ENCODE measurements at regions not wholly inside any gene's neighbourhood (a gene's known extent, or its start where the extent isn't known, plus 50 kb on each side); places are given as distances from the start of the nearest gene placed in this dataset.

DNA sequence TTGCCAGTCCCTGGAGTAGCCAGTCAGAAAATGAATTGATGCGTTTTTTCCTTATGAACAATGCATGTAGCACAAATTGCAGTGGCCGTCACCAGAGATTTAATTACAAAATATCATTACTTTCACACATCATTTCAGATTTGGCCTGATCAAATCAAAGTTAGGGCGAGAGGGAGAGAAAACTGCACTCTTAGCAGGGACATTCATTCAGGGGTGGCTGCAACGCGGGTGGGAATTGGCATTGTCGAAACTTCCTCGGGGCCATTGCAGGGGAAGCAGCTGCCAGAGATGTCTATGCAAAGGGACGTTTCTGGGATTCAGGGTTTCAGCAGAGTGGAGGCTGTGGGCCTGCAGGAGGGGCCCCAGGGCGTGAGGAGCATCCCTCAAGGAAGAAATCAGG is 76.5 kb upstream of the TOP1 start:
- no peak overlapping the region for H2AFZ ChIP-seq (ENCODE audit: low read depth)
- no peaks in the 10 kb centered on the region for H3K27me3 ChIP-seq (ENCODE audit: insufficient read depth, low read depth)
- no peaks in the 10 kb centered on the region for H3K4me1 ChIP-seq (ENCODE audit: low read depth, poor library complexity, severe bottlenecking)
- no peak overlapping the region for H3K4me2 ChIP-seq
- H3K79me2 ChIP-seq (ENCODE audit: insufficient read depth, low read depth): no peaks in the 10 kb centered on the region
- no peaks in the 10 kb centered on the region for H3K36me3 ChIP-seq (ENCODE audit: insufficient read depth)
- no peaks in the 10 kb centered on the region for H4K20me1 ChIP-seq (ENCODE audit: insufficient read depth)
- TF ChIP-seq, protein P1, sequence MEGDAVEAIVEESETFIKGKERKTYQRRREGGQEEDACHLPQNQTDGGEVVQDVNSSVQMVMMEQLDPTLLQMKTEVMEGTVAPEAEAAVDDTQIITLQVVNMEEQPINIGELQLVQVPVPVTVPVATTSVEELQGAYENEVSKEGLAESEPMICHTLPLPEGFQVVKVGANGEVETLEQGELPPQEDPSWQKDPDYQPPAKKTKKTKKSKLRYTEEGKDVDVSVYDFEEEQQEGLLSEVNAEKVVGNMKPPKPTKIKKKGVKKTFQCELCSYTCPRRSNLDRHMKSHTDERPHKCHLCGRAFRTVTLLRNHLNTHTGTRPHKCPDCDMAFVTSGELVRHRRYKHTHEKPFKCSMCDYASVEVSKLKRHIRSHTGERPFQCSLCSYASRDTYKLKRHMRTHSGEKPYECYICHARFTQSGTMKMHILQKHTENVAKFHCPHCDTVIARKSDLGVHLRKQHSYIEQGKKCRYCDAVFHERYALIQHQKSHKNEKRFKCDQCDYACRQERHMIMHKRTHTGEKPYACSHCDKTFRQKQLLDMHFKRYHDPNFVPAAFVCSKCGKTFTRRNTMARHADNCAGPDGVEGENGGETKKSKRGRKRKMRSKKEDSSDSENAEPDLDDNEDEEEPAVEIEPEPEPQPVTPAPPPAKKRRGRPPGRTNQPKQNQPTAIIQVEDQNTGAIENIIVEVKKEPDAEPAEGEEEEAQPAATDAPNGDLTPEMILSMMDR (conservative IDR thresholded peaks at IDR 0.05; ENCODE audit: low read depth, low read length): no peak
- no peak overlapping the region for H3K9ac ChIP-seq
- no peak overlapping the region for H3K27ac ChIP-seq
- no peak overlapping the region for H3K4me3 ChIP-seq (IDR thresholded peaks at IDR 0.05; ENCODE audit: insufficient read depth, low read depth, low read length)

DNA sequence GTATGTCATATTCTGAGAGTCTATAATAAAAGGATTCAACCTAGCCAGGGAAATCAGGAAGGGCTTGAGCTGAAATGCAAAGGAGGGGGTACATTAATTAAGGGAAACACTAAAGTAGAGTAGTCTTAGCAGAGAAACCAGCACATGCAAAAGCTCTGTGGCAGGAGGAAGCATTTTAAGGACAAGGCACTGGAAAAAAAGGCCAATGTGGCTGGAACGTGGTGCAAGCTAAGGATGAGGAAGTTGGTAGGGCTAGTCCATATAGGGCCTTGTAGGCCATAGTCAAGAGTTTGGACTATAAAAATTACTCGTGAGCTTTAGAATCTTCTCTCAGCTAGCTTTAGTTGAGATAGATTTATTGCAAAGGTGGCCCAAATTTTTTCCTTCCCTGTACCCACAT is 75.2 kb upstream of the TOP1 start:
- no peaks in the 10 kb centered on the region for H3K36me3 ChIP-seq (ENCODE audit: insufficient read depth)
- H4K20me1 ChIP-seq (ENCODE audit: insufficient read depth): no peaks in the 10 kb centered on the region
- H3K27me3 ChIP-seq (ENCODE audit: insufficient read depth, low read depth): no peaks in the 10 kb centered on the region
- TF ChIP-seq, protein P1 (conservative IDR thresholded peaks at IDR 0.05; ENCODE audit: low read depth, low read length): no peak
- H3K9ac ChIP-seq: no peak overlapping the region
- H3K4me3 ChIP-seq (IDR thresholded peaks at IDR 0.05; ENCODE audit: insufficient read depth, low read depth, low read length): no peak overlapping the region
- H3K27ac ChIP-seq: no peak overlapping the region
- H3K4me2 ChIP-seq: no peak overlapping the region
- H3K4me1 ChIP-seq (ENCODE audit: low read depth, poor library complexity, severe bottlenecking): no peaks in the 10 kb centered on the region
- no peak overlapping the region for H2AFZ ChIP-seq (ENCODE audit: low read depth)
- no peaks in the 10 kb centered on the region for H3K79me2 ChIP-seq (ENCODE audit: insufficient read depth, low read depth)

DNA sequence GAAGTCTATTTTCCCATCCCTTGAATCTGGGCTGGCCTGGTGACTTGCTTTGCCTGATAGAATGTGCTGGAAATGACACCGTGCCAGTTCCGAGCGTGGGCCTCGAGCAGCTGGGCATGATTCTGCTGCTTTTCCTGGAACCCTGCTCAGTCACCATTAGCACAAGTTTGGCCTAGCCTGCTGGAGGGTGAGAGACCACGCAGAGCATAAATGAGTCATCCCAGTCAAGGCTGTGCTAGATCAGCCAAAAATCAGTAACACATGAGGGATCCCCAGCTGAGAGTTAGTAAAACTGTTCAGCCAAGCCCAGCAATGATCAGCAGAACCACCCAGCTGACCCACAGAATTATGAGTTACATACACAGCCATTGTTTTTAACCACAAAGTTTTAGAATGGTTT is 74.8 kb upstream of the TOP1 start:
- no peaks in the 10 kb centered on the region for H3K4me1 ChIP-seq (ENCODE audit: low read depth, poor library complexity, severe bottlenecking)
- H3K27me3 ChIP-seq (ENCODE audit: insufficient read depth, low read depth): no peaks in the 10 kb centered on the region
- TF ChIP-seq, protein P1 (conservative IDR thresholded peaks at IDR 0.05; ENCODE audit: low read depth, low read length): no peak
- H3K9ac ChIP-seq: no peak overlapping the region
- H3K27ac ChIP-seq: no peak overlapping the region
- H2AFZ ChIP-seq (ENCODE audit: low read depth): no peak overlapping the region
- no peaks in the 10 kb centered on the region for H3K36me3 ChIP-seq (ENCODE audit: insufficient read depth)
- H3K4me2 ChIP-seq: no peak overlapping the region
- H3K79me2 ChIP-seq (ENCODE audit: insufficient read depth, low read depth): no peaks in the 10 kb centered on the region
- H4K20me1 ChIP-seq (ENCODE audit: insufficient read depth): no peaks in the 10 kb centered on the region
- no peak overlapping the region for H3K4me3 ChIP-seq (IDR thresholded peaks at IDR 0.05; ENCODE audit: insufficient read depth, low read depth, low read length)

DNA sequence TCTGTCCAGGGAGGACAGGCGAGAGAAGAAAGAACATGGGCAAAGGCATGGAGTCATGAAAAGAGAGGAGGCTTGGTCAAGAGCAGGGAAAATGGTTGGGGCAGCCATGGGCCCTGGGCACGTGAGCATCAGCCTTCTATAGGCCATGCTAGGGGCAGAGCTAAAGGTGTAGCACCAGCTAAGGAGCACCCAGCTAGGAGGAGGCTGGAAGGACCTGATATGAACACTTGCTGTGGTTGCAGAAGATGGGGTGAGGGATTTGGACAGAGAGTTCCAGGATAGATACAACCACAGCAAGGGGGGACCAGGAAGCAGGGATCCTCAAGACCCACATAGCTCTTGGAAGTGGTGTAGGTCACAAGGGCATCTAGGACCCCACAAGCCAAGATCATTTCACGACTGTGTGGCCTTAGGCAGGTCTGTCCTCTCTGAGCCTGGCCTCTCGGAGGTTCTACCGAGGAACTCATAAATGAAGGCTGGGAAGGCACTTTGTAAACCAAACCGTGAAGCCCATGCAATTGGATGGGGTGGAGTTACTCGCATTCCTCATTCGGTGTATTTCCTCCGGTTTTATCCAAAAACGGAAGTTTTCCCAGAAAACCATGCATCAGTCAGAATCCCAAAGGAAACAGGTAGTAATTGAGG is 74.0 kb upstream of the TOP1 start:
- Histone ChIP-seq H3K27ac (no peak overlapping the region), H3K27me3 (ENCODE audit: insufficient read depth, low read depth) (no peaks in the 10 kb centered on the region), H3K79me2 (ENCODE audit: insufficient read depth, low read depth) (no peaks in the 10 kb centered on the region), H3K36me3 (ENCODE audit: insufficient read depth) (no peaks in the 10 kb centered on the region), H2AFZ (ENCODE audit: low read depth) (no peak overlapping the region), H4K20me1 (ENCODE audit: insufficient read depth) (no peaks in the 10 kb centered on the region), H3K4me3 (IDR thresholded peaks at IDR 0.05; ENCODE audit: insufficient read depth, low read depth, low read length) (no peak overlapping the region), H3K4me1 (ENCODE audit: low read depth, poor library complexity, severe bottlenecking) (no peaks in the 10 kb centered on the region), H3K4me2 (no peak overlapping the region), H3K9ac (no peak overlapping the region)
- TF ChIP-seq, protein P1 (conservative IDR thresholded peaks at IDR 0.05; ENCODE audit: low read depth, low read length): no peak
